ENCODE measurements at regions not wholly inside any gene's neighbourhood (a gene's known extent, or its start where the extent isn't known, plus 50 kb on each side); places are given as distances from the start of the nearest gene placed in this dataset.

- no peak for DNase-seq (ENCODE audit: low spot score)
- TF ChIP-seq CTCF (IDR thresholded peaks at IDR 0.05): no peak
- ATAC-seq (ENCODE audit: low FRiP score): no peak
Observed at GRCh38 chr1:222865718-222866117, 50.9 kb downstream of the DISP1 start.

GRCh38 chr1:222867316-222867715 lies 52.5 kb downstream of the DISP1 start:
- TF ChIP-seq CTCF (IDR thresholded peaks at IDR 0.05): no peak
- no peak for DNase-seq (ENCODE audit: low spot score)
- no peak for ATAC-seq (ENCODE audit: low FRiP score)

- TF ChIP-seq CTCF (IDR thresholded peaks at IDR 0.05): no peak
- no peak for ATAC-seq (ENCODE audit: low FRiP score)
Observed at GRCh38 chr1:222876182-222876581, 61.3 kb downstream of the DISP1 start.

GRCh38 chr1:222877854-222878253 lies 63.0 kb downstream of the DISP1 start:
- ATAC-seq (ENCODE audit: low FRiP score) (no peak), DNase-seq (ENCODE audit: low spot score) (no peak)
- TF ChIP-seq CTCF (IDR thresholded peaks at IDR 0.05): no peak

More at GRCh38 chr1:222876182-222876581, 61.3 kb downstream of the DISP1 start:
- DNase-seq (ENCODE audit: low spot score): no peak

- DNase-seq (ENCODE audit: low spot score) (no peak), ATAC-seq (ENCODE audit: low FRiP score) (no peak)
- TF ChIP-seq CTCF (IDR thresholded peaks at IDR 0.05): no peak
Observed at GRCh38 chr1:222880587-222880986, 65.7 kb downstream of the DISP1 start.

- ATAC-seq (ENCODE audit: low FRiP score): no peak
- DNase-seq (ENCODE audit: low spot score): no peak
- no peak for TF ChIP-seq CTCF (IDR thresholded peaks at IDR 0.05)
Observed at GRCh38 chr1:222886194-222886854, 71.5 kb downstream of the DISP1 start.

GRCh38 chr1:222886878-222887351 lies 72.1 kb downstream of the DISP1 start:
- ATAC-seq (ENCODE audit: low FRiP score) (no peak), DNase-seq (ENCODE audit: low spot score) (no peak)
- TF ChIP-seq CTCF (IDR thresholded peaks at IDR 0.05): no peak
